ENCODE measurements at regions not wholly inside any gene's neighbourhood (a gene's known extent, or its start where the extent isn't known, plus 50 kb on each side); places are given as distances from the start of the nearest gene placed in this dataset.
"Not testable (repeated sequence)": the region's sequence is repeated elsewhere in the genome, so short reads cannot be mapped to it uniquely, and the experiment has no call there.

- H3K4me3 ChIP-seq (ENCODE audit: low read length in 2 of 2); H3K9me3 ChIP-seq (ENCODE audit: control insufficient read depth in 2 of 2, insufficient read depth in 1 of 2, low read length in 1 of 2); H3K36me3 ChIP-seq (ENCODE audit: control insufficient read depth in 2 of 2, insufficient read depth in 2 of 2, low read length in 1 of 2); H3K27me3 ChIP-seq (ENCODE audit: control insufficient read depth in 2 of 2, insufficient read depth in 1 of 2, low read length in 1 of 2); DNase-seq (ENCODE audit: low read depth in 6 of 9, low spot score in 9 of 9); H3K4me1 ChIP-seq (ENCODE audit: control insufficient read depth in 2 of 2, insufficient read depth in 2 of 2, low read length in 2 of 2); H3K27ac ChIP-seq (ENCODE audit: low read depth in 1 of 2, low read length in 1 of 2): not testable (repeated sequence)
- 98% methylated on average over 12 of the region's 12 CpGs for WGBS
Observed at GRCh38 chr17:30722114-30722780, 102.2 kb downstream of the CRLF3 start.

- WGBS, result 86% methylated on average over 5 of the region's 5 CpGs
- not testable (repeated sequence) for H3K4me1 ChIP-seq (ENCODE audit: control insufficient read depth in 2 of 2, insufficient read depth in 2 of 2, low read length in 2 of 2); H3K36me3 ChIP-seq (ENCODE audit: control insufficient read depth in 2 of 2, insufficient read depth in 2 of 2, low read length in 1 of 2); DNase-seq (ENCODE audit: low read depth in 6 of 9, low spot score in 9 of 9); H3K4me3 ChIP-seq (ENCODE audit: low read length in 2 of 2); H3K27me3 ChIP-seq (ENCODE audit: control insufficient read depth in 2 of 2, insufficient read depth in 1 of 2, low read length in 1 of 2); H3K9me3 ChIP-seq (ENCODE audit: control insufficient read depth in 2 of 2, insufficient read depth in 1 of 2, low read length in 1 of 2); H3K27ac ChIP-seq (ENCODE audit: low read depth in 1 of 2, low read length in 1 of 2)
Observed at GRCh38 chr17:30720971-30721370, 103.5 kb downstream of the CRLF3 start.

GRCh38 chr17:30720013-30720471, 104.5 kb downstream of the CRLF3 start:
- Histone ChIP-seq H3K36me3 (ENCODE audit: control insufficient read depth in 2 of 2, insufficient read depth in 2 of 2, low read length in 1 of 2) (no peaks in the 10 kb centered on the region), H3K27ac (ENCODE audit: low read depth in 1 of 2, low read length in 1 of 2) (no peak overlapping the region), H3K9me3 (ENCODE audit: control insufficient read depth in 2 of 2, insufficient read depth in 1 of 2, low read length in 1 of 2) (no peaks in the 10 kb centered on the region), H3K4me1 (ENCODE audit: control insufficient read depth in 2 of 2, insufficient read depth in 2 of 2, low read length in 2 of 2) (peaks cover 0 to 2% of the 10 kb centered on the region in 2 donors), H3K27me3 (ENCODE audit: control insufficient read depth in 2 of 2, insufficient read depth in 1 of 2, low read length in 1 of 2) (no peaks in the 10 kb centered on the region), H3K4me3 (ENCODE audit: low read length in 2 of 2) (no peak overlapping the region)
- WGBS, result 97% methylated on average over 14 of the region's 14 CpGs
- DNase-seq (ENCODE audit: low read depth in 6 of 9, low spot score in 9 of 9), result no peak

- H3K9me3 ChIP-seq (ENCODE audit: control insufficient read depth in 2 of 2, insufficient read depth in 1 of 2, low read length in 1 of 2); H3K27me3 ChIP-seq (ENCODE audit: control insufficient read depth in 2 of 2, insufficient read depth in 1 of 2, low read length in 1 of 2); H3K4me3 ChIP-seq (ENCODE audit: low read length in 2 of 2); H3K4me1 ChIP-seq (ENCODE audit: control insufficient read depth in 2 of 2, insufficient read depth in 2 of 2, low read length in 2 of 2); H3K36me3 ChIP-seq (ENCODE audit: control insufficient read depth in 2 of 2, insufficient read depth in 2 of 2, low read length in 1 of 2); H3K27ac ChIP-seq (ENCODE audit: low read depth in 1 of 2, low read length in 1 of 2): not testable (repeated sequence)
- WGBS, result 85% methylated on average over 22 of the region's 22 CpGs
- DNase-seq (ENCODE audit: low read depth in 6 of 9, low spot score in 9 of 9), result peak in 5 of 9 donors; percentile 52 to 78 (median 71)
Observed at GRCh38 chr17:30719131-30719973, 105.1 kb downstream of the CRLF3 start.

GRCh38 chr17:30718691-30719090, 105.8 kb downstream of the CRLF3 start:
- H3K9me3 ChIP-seq (ENCODE audit: control insufficient read depth in 2 of 2, insufficient read depth in 1 of 2, low read length in 1 of 2); H3K4me1 ChIP-seq (ENCODE audit: control insufficient read depth in 2 of 2, insufficient read depth in 2 of 2, low read length in 2 of 2); H3K4me3 ChIP-seq (ENCODE audit: low read length in 2 of 2); H3K27ac ChIP-seq (ENCODE audit: low read depth in 1 of 2, low read length in 1 of 2); H3K36me3 ChIP-seq (ENCODE audit: control insufficient read depth in 2 of 2, insufficient read depth in 2 of 2, low read length in 1 of 2); H3K27me3 ChIP-seq (ENCODE audit: control insufficient read depth in 2 of 2, insufficient read depth in 1 of 2, low read length in 1 of 2); DNase-seq (ENCODE audit: low read depth in 6 of 9, low spot score in 9 of 9): not testable (repeated sequence)
- WGBS, result 98% methylated on average over 8 of the region's 8 CpGs

- not testable (repeated sequence) for H3K27ac ChIP-seq (ENCODE audit: low read depth in 1 of 2, low read length in 1 of 2); H3K27me3 ChIP-seq (ENCODE audit: control insufficient read depth in 2 of 2, insufficient read depth in 1 of 2, low read length in 1 of 2); H3K4me3 ChIP-seq (ENCODE audit: low read length in 2 of 2); H3K36me3 ChIP-seq (ENCODE audit: control insufficient read depth in 2 of 2, insufficient read depth in 2 of 2, low read length in 1 of 2); H3K4me1 ChIP-seq (ENCODE audit: control insufficient read depth in 2 of 2, insufficient read depth in 2 of 2, low read length in 2 of 2); H3K9me3 ChIP-seq (ENCODE audit: control insufficient read depth in 2 of 2, insufficient read depth in 1 of 2, low read length in 1 of 2); DNase-seq (ENCODE audit: low read depth in 6 of 9, low spot score in 9 of 9)
- 98% methylated on average over 6 of the region's 6 CpGs for WGBS
Observed at GRCh38 chr17:30718099-30718447, 106.4 kb downstream of the CRLF3 start.

GRCh38 chr17:30717291-30718098, 107.0 kb downstream of the CRLF3 start:
- no peaks in the 10 kb centered on the region for H3K27me3 ChIP-seq (ENCODE audit: control insufficient read depth in 2 of 2, insufficient read depth in 1 of 2, low read length in 1 of 2)
- H3K9me3 ChIP-seq (ENCODE audit: control insufficient read depth in 2 of 2, insufficient read depth in 1 of 2, low read length in 1 of 2), result no peaks in the 10 kb centered on the region
- H3K4me1 ChIP-seq (ENCODE audit: control insufficient read depth in 2 of 2, insufficient read depth in 2 of 2, low read length in 2 of 2), result peaks cover 0 to 6% of the 10 kb centered on the region in 2 donors
- no peaks in the 10 kb centered on the region for H3K36me3 ChIP-seq (ENCODE audit: control insufficient read depth in 2 of 2, insufficient read depth in 2 of 2, low read length in 1 of 2)
- H3K4me3 ChIP-seq (ENCODE audit: low read length in 2 of 2), result no peak overlapping the region
- WGBS, result 96% methylated on average over 8 of the region's 8 CpGs
- H3K27ac ChIP-seq (ENCODE audit: low read depth in 1 of 2, low read length in 1 of 2), result no peak overlapping the region
- DNase-seq (ENCODE audit: low read depth in 6 of 9, low spot score in 9 of 9), result no peak

GRCh38 chr17:30716461-30717290, 107.8 kb downstream of the CRLF3 start:
- no peak for DNase-seq (ENCODE audit: low read depth in 6 of 9, low spot score in 9 of 9)
- Histone ChIP-seq H3K9me3 (ENCODE audit: control insufficient read depth in 2 of 2, insufficient read depth in 1 of 2, low read length in 1 of 2) (no peaks in the 10 kb centered on the region), H3K4me3 (ENCODE audit: low read length in 2 of 2) (no peak overlapping the region), H3K27me3 (ENCODE audit: control insufficient read depth in 2 of 2, insufficient read depth in 1 of 2, low read length in 1 of 2) (no peaks in the 10 kb centered on the region), H3K36me3 (ENCODE audit: control insufficient read depth in 2 of 2, insufficient read depth in 2 of 2, low read length in 1 of 2) (no peaks in the 10 kb centered on the region), H3K27ac (ENCODE audit: low read depth in 1 of 2, low read length in 1 of 2) (no peak overlapping the region), H3K4me1 (ENCODE audit: control insufficient read depth in 2 of 2, insufficient read depth in 2 of 2, low read length in 2 of 2) (peaks cover 3 to 14% of the 10 kb centered on the region in 2 donors)
- 95% methylated on average over 17 of the region's 17 CpGs for WGBS
